Prostate gland (tissue), 2 donors: ENCODE measurements at regions not wholly inside any gene's neighbourhood (a gene's known extent, or its start where the extent isn't known, plus 50 kb on each side); places are given as distances from the start of the nearest gene placed in this dataset.

Experiments
- POLR2A ChIP-seq: fragments of 450-650 bp; IDR thresholded peaks from one replicate; pipeline ENCODE4 v1.6.1; 2016; ENCODE audit warnings: antibody characterized with exemption, mild to moderate bottlenecking
- POLR2AphosphoS5 ChIP-seq: sonication (generic); formaldehyde crosslinking; IDR thresholded peaks from one replicate; pipeline ENCODE4 v1.6.1; 2017; ENCODE audit warnings: antibody characterized with exemption
- TF ChIP-seq, protein P1 (sequence below), 4 experiments: fragments of 200-600 bp in 2 of 4; fragments of 450-650 bp in 2 of 4; sonication (generic) in 2 of 4; IDR thresholded peaks; 1 replicate in 3 of 4; 2 replicates in 1 of 4; pipeline ENCODE4 v1.5.1; 2016 to 2019; ENCODE audit warnings: antibody characterized with exemption in 4 of 4, mild to moderate bottlenecking in 2 of 4, moderate library complexity in 2 of 4

DNA sequence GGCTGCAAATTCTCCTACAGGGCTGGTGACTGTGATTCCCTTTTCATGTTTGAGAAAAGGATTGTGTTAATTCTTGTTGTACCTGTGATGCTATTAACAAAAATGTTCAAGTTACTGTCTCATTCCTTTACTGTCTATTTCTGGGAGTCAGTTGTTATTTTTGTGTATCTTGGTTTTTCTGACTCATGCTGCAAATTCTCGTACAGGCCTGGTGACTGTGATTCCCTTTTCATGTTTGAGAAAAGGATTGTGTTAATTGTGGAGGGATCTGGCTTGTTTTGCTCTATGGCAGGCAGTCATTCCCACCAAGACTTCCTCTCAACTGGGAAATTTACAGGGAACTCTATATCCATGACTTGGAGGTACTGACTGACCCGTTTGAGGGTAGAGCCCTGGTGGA lies 693.4 kb upstream of the INTU start:
- TF ChIP-seq POLR2AphosphoS5 (no peak), POLR2A (no peak)
- TF ChIP-seq, protein P1, sequence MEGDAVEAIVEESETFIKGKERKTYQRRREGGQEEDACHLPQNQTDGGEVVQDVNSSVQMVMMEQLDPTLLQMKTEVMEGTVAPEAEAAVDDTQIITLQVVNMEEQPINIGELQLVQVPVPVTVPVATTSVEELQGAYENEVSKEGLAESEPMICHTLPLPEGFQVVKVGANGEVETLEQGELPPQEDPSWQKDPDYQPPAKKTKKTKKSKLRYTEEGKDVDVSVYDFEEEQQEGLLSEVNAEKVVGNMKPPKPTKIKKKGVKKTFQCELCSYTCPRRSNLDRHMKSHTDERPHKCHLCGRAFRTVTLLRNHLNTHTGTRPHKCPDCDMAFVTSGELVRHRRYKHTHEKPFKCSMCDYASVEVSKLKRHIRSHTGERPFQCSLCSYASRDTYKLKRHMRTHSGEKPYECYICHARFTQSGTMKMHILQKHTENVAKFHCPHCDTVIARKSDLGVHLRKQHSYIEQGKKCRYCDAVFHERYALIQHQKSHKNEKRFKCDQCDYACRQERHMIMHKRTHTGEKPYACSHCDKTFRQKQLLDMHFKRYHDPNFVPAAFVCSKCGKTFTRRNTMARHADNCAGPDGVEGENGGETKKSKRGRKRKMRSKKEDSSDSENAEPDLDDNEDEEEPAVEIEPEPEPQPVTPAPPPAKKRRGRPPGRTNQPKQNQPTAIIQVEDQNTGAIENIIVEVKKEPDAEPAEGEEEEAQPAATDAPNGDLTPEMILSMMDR (IDR thresholded peaks at IDR 0.05): no peak
